Hematopoietic multipotent progenitor cell treated with erythropoietin and hydrocortisone succinate and interleukin-3 and kit ligand, for 6 days (in vitro differentiated cells): ENCODE measurements at regions not wholly inside any gene's neighbourhood (a gene's known extent, or its start where the extent isn't known, plus 50 kb on each side); places are given as distances from the start of the nearest gene placed in this dataset.

Experiments used
- DNase-seq: peaks from one replicate; pipeline ENCODE4 v3.0.0-alpha.2; 2015

DNA sequence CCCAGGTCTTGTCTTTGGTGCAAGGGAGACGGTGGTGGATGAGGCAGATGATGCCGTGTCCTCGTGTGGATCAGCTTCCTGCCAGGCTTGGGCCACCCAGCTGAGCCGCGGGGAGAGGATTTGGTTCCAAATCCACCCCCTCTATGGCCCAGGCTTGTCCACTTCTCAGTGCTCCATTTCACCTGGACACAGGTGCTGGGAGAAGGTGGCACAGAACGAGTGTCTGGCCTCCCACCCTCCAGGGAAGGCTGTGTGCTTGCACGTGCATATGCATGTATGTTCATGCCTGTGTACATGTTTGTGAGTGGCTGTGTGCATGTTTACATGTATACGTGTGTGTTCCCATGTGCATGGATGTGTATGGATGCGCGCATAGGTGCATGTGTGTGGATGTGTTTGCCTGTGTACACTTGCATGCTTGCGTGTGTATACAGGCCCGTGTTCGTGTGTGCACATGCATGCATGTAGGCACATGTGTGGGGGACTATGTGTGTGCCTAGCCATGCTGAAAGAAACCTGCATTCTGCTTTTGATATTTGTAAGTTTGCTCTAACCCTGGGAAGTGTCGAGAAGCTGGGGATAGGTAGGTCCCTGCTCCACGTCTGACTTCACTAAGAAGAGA, 196.3 kb downstream of the IRF8 start:
- no peak for DNase-seq

DNA sequence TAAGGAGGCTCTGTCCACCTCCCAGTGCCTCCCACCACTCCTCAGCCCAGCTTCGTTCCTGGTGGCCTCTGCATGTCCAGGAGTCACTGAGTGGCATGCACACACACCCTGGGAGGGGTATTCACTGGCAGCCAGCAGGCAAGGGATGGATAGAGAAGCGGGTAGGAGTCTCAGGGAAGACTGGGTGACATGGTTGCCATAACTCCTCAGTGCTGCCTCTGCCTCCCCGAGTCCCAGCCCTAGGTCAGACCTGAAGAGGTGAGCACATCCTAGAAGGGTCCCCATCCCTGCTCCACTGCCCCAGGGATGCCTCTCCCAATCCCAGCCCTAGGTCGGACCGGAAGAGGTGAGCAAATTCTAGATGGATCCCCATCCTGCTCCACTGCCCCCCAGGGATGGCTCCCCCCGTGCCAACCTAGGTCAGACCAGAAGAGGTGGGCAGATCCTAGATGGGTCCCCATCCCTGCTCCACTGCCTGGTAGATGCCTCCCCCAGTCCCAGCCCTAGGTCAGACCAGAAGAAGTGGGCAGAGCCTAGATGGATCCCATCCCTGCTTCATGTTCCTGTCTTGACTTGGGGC, 197.0 kb downstream of the IRF8 start:
- DNase-seq, result no peak

DNA sequence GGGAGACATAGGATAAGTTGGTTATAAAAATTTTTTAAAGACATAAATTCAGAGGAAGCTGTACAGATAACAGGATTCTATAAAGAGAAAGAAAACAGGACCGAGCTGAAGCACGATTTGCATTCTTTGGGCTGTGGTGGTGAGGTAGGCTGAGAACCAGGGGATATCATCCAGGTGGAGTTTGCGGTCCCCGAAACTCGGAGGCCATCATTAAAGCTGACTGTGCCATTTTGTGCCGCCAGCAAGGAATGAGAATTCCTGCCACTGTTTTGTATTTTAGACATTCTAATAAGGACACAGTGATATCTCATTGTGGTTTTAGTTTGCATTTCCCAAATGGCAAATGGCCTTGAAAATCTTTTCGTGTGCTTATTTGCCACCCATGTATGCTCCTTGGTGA, 197.9 kb downstream of the IRF8 start:
- no peak for DNase-seq

DNA sequence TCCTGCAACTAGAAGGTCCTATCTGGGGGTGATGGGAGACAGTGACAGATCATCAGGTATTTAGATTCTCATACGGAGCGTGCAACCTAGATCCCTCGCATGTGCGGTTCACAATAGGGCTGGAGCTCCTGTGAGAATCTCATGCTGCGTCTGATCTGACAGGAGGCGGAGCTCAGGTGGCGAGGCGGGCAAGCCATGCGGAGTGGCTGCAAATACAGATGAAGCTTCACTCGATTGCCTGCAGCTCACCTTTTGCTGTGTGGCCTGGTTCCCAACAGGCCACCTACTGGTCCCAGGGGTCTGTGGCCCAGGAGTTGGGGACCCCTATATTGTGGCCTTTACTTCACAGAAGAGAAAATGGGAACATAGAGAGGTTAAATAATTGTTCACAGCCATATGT, 200.4 kb downstream of the IRF8 start:
- DNase-seq, result no peak

DNA sequence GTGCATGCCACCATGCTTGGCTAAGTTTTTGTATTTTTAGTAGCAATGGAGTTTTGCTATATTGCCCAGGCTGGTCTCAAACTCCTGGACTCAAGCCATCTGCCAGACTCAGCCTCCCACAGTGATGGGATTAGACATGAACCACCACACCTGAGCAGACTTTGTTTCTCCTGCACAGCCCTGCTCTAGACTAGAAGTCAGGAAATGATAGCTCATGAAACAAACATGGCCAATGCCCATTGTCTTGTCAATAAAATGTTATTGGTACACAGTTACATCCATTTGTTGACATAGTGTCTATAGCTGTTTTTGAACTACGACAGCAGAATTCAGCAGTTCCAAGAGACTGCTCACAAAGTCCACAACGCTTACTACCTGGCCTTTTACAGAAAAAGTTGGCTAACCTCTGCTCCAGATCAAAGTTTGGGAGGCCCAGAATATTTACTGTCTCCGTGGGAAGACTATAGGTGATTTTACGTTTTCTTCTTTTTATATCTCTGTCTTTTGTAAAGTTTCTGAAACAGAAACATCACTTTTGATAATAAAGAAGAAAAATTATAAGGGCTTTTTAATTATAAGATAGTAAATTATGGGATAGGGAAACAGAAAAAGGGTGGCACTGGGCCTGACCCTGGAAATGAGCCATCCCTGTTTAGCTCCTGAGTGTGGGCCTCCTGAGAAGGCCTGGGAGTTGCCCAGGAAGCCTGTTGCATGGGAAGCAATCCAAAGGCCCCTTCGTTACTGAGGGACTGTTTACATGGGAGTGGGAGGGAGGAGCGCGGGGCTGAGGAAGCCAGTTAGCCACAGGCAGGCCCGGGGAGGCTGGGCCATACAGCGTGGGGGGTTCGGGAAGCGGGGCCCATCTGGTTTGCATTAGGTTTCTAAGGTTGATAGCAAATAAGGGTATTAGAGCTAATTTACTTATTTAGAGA, 201.5 kb downstream of the IRF8 start:
- no peak for DNase-seq

DNA sequence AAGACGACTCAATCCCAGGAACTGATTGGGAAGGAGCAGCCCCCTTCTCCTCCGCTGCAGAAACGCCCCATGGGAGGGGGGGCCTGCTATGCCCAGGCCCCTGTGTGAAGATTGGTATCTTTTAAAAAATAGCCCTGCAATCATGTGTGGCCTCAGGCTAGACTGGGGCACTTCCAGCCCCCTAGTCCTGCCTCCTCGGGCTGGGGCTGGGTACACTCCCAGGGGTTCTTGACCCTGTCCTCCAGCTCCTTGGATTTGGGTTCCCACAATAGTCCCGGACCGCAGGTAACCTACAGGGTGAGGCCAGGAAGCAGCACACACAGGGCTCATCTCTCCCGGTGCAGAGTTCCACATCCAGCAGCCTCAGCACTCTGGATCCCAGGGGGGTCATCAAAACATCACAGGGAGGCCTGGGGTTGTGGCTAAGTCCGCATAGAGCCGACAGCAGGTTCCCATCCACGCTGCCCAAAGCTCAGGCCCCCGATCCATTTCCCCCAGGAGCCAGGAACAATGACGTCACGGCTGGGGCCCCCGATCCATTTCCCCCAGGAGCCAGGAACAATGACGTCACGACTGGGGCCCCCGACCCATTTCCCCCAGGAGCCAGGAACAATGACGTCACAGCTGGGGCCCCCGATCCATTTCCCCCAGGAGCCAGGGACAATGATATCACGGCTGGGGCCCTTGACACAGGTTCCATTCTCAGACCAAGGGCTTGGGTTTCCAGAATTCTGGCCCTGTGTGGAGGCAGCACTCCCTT, 202.4 kb downstream of the IRF8 start:
- DNase-seq, result no peak

DNA sequence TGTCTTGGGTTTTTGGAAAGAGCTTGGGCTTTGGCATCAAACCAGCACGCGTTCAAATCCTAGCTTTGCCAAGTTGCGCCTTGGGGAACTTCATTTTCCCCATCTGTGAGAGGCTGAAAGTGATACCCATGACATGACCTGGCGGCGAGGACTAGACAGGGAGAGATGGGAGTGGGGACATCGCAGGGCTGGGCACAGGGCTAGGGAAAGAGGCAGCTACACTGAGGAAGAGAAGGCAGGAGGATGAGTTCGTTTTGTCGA, 202.9 kb downstream of the IRF8 start:
- DNase-seq, result no peak

DNA sequence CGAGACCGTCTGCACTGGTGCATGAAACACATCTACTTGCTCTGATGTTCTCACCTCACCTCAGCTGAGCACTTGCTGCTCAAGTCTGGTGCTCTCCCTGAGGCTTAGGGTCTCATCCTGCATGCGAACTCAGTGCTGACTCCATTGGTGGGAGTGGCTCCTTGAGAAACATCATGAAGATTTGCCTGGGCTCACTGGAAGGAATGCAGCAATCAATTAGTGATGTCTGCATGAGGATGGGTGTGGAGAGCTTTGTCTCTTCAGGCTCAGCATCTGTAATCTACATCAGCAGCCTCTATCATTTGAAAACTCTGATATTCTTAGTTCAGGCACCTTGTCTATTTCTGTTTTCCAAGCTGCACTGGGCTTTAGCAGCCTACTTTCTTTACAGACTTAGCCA, 204.4 kb downstream of the IRF8 start:
- DNase-seq, result no peak

DNA sequence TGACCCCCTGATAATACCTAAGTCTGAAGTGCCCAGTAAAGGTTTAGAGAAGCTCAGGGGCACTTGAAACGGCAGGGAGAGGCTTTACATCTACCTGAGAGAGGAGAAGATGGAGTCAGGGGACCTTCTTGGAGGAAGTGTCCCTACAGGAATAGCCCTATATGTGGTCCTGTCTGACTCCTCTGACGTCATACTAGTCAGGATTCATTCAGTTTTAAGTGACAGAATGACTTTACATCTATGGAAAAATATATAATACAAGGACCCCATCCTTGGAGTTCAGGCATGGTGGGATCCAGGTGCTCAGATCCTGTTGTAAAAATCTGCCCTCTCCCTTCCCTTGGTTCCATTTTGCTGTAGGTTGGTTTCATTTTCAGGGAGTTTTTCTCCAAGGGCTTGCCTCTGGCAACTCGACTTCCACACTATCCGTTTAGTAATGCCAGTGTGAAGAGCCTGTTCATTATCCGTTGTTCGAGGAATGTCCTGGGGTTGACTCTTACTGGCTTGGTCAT, 205.6 kb downstream of the IRF8 start:
- DNase-seq, result no peak

DNA sequence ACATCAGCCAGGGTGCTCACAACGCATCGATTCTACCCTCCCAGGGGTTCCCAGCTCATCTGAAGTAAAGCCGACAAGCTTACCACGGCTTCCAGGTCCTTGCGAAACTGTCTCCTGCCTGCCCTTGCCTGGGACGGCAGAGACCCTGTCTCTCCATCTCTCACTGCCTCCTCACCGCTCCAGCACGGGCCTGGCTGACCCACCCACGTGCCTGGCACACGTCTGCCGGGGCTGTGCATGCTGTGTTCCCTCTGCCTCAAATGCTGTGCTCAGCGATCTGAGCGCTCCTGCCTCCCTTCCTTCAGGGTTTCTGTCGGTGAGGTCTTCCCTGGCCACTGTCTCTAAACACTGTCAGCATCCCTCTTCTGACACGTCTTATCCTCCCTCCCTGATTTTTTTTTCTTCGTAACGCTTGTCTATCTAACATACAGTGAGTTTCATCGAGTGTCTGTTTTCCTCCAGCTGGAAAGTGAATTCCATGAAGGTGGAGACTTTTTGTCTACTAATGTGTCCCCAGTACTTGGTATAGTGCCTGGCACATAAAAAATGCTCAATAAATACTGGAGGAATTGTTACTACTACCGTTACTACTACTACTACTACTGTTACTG, 208.4 kb downstream of the IRF8 start:
- peak; percentile 9 for DNase-seq

DNA sequence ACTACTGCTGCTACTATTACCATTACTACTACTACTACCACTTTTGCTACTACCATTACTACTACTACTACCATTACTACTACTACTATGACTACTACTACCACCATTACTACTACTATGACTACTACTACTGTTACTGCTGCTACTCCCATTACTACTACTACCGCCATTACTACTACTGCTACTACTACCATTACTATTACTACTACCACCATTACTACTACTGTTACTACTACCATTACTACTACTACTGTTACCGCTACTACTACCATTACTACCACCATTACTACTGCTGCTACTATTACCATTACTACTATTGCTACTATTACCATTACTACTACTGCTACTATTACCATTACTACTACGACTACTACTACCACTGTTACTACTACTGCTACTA, 209.1 kb downstream of the IRF8 start:
- no peak for DNase-seq

DNA sequence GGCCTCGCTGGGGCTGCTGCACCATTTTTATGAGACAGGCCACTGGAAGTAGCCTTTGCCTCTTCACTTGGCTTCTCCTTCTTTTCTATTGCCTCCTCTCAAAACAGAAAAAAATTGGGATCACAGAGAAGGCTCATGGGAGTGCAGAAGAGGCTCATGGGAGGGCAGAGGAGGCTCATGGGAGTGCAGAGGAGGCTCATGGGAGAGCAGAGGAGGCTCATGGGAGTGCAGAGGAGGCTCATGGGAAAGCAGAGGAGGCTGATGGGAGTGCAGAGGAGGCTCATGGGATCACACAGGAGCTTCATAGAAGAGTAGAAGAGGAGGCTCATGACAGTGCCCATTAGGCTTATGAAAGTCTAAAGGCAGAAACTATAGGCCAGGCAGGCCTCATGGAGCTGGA, 211.2 kb downstream of the IRF8 start:
- no peak for DNase-seq

DNA sequence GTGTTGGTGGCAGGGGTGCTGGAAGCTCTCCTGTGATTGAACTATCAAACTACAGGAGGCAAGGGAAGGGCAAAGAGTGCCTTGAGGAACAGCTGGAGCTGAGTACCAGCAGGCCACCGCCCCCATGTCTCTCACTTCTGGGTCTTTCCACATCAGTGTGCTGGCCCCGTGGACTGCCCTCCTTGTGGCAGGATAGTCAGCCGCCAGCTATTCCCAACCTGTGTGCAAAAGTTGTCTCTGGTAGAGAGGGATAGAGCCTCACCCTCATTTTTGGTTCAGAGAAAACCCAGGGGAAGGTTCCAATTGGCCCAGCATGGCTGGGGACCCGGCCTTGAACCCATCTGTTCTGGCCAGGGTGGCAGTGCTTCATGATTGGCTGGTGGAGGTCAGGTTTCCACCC, 211.8 kb downstream of the IRF8 start:
- no peak for DNase-seq

DNA sequence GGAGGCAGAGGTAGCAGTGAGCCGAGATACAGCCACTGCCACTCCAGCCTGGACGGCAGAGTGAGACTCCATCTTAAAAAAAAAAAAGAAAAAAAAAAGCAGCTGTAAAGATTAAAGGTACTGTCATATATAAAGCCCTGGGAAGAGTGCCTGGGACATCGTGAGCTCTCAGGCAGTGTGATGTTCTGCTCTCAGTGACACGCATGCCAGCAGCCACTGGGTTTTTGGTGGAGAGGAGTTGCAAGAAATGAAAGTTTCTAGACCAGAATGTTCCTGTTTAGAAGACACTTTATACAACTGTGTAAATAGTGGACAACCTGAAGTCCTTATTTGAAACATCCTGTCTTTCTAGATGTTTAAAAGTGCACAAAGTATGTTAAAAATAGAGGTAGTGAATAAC, 213.2 kb downstream of the IRF8 start:
- no peak for DNase-seq

DNA sequence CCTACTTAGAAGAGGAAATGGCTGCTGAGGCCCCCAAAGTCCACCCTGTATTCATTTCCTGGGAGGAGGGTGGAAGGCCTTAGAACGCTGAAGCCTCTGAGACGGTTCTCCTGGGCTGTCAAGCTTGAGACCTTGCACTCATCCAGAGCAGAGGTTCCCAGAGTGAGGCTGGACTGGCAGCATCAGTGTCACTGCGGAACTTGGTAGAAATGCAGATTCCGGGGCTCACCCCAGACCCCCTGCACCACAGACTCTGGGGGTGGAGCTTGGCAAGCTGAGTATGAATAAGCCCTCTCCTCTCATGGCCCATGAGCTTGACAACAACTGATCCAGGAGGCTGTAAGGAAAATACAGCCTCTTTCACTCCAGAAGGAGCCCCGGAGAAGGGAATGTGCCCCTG, 218.3 kb downstream of the IRF8 start:
- DNase-seq, result no peak

DNA sequence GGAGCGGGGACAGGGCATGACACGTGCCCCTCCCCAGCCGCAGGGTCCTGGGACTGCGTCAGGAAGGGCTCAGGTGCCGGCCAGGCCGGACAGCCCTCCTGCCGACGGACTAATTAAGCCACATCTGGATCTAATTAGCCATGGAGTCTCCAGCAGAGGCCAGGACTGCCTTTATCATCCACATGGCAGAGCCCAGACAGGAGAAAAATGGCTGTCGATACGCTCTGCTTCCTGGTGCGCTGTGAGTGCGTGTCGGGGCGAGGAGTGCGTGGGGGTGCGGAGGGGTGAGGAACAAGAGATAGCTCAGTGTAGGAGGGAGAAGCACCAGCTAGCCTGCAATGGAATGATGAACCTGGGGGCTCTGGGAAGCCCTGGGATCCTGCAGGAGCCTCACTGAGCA, 218.8 kb downstream of the IRF8 start:
- no peak for DNase-seq

DNA sequence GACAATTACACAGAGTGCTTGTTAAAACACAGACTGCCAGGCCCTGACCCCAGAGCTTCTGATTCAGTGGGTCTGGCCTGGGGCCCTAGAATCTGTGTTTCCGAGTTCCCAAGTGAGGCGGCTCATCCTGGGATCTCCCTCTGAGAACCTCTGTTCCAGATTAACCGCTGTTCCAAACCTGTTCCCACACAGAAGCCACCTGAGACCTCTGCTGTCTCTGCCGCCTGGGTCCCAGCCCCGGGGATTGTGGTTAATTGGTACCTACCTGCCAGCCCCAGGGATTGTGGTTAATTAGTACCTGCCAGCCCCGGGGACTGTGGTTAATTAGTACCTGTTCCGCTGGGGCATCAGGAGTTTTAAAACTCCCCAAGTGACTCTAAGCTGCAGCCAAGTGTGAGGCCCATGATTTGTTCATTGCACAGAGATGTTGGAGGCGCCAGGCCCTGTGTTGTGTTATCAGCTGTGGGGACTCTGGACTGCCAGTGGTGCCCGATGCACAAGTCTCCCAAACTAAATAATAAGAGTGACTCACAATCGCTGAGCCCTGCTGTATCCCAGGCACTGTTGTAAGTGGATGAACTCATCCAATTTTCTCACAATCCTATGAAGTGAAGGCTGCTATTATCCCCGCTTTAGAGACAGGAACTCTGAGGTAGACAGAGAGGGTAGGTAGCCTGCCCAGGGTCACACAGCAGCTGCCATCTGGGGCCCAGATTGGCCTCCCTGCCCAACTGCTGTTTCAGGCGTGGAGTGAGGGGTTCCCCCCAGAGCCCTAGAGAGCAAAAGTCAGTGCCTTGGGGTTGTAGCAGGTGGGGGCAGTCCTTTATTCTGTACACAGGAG, 219.7 kb downstream of the IRF8 start:
- DNase-seq, result no peak

DNA sequence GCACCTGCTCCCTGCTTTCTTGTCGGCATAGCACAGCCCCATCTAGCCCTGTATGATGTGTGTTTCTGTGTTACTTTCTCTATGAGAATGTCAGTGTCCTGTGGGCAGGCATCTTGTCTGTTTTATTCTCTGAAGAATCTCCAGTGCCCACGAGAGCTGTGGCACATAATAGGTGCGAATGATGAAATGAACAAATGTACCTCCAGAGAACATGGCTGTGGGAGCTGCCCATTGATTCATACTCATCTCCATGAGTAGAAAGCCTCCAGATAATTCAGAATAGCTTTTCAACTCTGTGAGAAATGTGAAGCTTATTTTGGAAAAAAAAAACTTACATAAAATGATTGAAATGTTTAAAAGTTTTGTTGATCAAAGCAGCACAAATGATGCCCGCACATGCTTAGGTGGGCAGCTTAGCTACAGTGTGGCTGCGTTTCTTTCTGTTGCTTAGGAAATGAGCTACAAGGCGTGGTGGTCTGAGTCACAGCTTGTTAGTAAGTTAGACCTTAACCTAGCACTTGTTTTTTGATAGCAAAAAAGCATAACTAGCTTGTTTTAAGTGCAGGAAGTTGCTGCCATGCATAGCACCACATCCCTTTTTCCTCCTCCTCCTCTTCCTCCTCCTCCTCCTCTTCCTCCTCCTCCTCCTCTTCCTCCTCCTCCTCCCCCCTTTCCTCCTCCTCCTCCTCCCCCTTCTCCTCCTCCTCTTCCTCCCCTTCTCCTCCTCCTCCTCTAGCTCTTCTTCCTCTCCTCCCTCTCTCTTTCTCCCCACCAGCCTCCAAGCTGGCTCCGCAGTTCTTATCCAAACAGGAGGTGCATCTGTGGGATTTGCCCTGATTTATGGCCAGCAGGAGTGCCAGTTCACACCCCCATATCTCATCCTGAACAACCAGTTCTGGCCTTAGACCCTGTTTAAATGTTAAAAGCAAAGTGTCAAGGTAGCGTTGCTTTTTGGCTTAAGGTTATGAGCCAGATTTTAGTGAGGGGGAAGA, 221.5 kb downstream of the IRF8 start:
- no peak for DNase-seq

DNA sequence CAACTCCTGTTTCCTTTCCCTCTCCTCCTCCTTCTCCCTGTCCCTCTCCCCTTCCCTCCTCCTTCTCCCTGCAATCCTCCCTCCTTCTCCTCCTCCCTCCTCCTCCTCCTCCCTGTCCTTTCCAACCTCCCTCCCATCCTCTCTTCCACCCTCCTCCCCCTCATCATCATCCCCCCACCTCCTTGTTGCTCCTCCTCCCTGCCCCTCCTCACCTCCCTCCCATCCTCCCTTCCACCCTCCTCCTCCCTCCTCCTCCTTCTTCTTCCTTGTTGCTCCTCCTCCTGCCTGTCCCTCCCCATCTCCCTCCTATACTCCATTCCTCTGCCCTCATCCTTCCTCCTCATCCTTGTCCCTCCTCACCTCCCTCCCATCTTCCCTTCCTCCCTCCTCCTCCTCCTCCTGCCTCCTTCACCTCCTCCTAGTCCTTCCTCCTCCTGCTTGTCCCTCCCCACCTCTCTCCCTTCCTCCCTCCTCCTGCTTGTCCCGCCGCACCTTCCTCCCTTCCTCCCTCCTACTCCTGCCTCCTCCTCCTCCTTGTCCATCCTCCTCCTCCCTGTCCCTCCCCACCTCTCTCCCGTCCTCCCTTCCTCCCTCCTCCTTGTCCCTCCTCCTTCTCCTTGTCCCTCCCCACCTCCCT, 222.5 kb downstream of the IRF8 start:
- no peak for DNase-seq

DNA sequence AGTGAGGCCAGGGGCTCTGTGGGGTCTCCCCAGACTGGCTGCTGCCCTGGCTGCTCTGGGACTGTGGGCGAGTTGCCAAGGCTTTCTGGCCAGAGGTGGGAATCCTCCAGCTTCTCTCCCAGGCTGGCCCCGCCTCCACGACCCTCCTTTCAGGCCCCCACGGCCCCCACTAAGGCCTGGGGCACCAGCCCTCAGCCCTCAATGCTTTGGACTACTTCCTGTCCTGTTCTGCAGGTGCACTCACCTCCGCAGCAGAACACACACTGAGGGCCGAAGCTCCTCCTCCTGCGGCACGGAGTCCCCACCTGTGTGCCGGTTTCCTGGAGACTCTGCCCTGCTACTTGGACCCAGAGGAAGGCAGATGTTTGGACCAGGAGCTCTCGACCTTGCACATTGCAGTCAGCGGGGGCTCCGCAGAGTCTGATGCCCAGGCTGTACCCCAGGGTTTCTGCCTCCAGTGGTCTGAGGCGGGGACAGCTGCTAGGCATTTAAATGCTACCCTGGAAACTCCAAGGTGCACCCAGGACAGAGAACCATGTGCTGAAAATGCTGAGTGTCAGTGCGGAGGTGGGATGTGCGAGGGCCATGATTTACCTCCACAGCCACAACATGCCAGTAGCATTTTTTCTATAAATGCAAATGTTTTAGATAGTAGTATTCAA, 223.8 kb downstream of the IRF8 start:
- DNase-seq, result no peak
